ENCODE measurements at regions not wholly inside any gene's neighbourhood (a gene's known extent, or its start where the extent isn't known, plus 50 kb on each side); places are given as distances from the start of the nearest gene placed in this dataset.

DNA sequence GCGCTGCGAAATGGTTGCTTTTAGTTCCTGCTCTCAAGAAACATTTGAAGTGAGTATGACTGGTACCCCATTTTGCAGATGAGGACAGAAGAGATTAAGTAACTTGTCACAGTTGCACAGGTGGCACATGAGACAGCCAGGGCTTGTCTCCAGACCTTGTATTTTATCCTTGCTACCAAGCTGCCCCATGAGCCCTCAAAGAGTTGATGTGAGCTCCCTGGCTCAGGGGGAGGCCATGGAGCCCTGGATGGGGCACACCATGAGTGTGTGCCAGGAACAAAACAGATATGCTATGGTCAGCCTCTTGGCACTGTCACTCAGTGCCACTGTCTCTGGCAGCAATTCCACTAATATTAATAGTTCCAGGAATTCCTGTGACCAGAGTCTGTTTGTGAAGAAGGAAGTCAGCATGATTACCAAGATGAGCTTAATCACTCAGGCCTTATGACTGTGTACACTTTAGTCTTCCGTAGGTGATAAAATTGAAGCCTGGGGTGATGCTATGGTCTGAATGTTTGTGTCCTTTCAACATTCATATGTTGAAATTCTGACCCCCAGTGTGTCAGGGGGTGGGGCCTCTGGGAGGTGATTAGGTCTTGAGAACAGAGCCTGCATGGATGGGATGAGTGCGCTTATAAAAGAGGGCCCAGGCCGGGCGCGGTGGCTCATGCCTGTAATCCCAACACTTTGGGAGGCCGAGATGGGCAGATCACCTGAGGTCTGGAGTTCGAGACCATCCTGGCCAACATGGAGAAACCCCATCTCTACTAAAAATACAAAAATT is 806.8 kb downstream of the AACS start:
- no peak for DNase-seq (ENCODE audit: low read depth in 2 of 2)

DNA sequence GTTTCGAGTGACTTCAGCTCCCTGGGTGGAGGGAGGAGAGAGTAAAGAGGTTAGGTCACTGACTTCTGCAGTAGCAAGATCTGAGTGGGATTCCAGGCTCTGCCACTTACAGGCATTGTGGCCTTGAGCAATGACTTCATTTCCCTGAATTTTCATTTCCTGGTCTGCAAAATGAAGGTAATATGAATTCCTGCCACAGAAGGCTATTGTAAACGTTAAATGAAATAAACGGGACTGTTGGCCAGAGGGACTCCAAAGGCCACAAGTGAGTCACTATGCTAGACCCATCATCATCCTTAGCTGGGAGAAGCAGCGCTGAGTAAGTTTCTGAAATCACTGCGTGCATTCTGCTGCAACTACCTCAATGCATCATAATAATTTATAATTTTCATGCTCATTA is 807.8 kb downstream of the AACS start:
- DNase-seq (ENCODE audit: low read depth in 2 of 2), result no peak

DNA sequence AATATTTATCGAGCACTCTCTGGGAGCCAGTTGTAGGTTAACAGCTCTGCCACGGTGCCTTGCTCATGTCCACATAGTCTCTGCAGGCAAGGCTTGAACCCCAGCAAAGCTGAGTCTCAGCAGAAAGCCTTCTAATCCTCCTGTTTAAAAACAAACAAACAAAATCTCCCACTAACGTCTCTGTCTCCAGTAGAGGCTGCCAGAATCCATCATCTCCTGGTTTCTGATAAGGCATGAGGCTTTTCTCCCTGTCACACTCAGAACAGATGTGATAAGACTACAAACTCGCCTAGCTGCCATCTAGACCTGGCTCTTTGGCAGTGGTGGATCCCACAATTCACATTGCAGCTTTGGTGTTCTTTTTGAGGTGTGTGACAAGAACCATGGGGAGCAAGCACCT is 813.2 kb downstream of the AACS start:
- DNase-seq (ENCODE audit: low read depth in 2 of 2), result no peak

DNA sequence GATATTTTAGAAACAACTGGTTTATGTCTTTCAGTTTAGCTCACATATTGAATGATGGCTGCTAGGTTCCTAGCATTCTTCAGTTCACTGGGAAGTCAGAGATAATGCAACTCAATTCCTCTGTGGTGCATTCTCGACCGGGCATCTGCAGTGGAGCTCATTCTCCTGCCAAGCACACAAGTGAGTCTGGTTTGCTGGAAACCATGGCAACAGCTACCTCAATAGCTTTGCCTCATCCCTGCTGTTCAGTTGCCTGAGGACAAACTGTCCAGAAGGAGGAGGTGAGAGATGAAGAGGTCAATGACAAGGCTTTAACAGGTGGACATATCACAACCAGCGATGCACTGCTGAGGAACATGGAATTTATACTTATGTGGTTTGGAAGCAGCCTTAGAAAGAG is 816.9 kb downstream of the AACS start:
- no peak for DNase-seq (ENCODE audit: low read depth in 2 of 2)

DNA sequence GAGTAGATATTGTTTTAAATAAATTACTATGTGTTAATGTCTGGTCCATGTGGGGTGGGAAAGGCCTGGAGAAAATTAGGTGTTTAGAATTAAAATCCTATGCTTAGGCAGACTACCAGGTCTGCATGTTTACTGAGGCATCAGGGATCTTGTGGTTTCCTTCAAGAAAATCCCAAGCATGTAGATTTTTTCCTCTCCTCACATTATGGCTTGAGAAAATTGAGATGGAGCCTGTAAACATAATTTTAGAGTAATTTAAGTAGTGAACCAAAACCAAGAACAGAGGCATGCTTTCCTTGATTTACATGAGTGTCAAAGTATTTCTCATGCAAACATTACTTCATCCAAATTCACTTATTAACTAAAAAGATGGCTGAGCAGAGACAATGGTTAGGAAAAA is 823.7 kb downstream of the AACS start:
- DNase-seq (ENCODE audit: low read depth in 2 of 2), result no peak

DNA sequence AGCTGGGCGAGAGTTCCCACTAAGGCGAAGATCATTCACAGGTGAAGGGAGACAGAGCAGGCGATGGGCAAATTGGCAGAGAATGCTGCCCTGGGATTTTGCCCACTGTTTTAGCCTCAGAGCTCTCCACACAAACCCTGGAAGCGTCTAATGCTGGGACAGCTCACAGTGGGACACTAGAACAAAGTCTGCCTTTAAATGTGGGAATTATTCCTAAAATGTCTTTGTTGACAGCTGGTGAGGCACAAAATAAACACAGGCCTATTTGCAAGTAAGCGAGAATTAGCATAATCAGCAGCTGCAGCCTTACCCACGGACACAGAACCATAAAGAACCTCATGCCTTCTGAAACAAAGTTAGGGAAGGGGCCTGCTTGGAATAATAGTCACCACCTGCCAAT is 824.5 kb downstream of the AACS start:
- DNase-seq (ENCODE audit: low read depth in 2 of 2), result no peak

DNA sequence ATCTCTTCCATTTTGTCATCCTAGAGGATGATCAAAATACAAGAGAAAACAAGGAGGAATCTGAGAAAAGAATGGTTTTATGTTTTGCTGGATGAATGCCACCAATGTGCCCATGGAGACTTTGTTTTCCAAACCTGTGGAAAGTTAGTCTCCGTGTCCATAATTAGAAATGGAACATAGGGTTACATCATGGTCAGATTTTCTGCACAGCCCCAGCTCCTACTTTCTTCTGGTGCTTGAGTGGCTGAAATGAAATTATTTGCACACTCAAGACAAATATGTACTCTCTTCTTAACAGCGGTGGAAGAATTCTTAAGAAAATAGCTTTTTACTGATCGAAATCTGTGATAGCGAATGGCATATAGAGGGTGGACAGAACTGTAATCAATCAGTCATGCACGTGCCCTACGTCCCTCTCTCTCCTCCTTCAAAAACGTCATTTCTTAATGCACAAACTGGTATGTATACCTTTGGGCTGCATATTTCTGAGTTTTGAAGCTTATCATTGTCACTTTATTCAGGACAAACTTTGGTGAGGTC is 825.2 kb downstream of the AACS start:
- no peak for DNase-seq (ENCODE audit: low read depth in 2 of 2)

DNA sequence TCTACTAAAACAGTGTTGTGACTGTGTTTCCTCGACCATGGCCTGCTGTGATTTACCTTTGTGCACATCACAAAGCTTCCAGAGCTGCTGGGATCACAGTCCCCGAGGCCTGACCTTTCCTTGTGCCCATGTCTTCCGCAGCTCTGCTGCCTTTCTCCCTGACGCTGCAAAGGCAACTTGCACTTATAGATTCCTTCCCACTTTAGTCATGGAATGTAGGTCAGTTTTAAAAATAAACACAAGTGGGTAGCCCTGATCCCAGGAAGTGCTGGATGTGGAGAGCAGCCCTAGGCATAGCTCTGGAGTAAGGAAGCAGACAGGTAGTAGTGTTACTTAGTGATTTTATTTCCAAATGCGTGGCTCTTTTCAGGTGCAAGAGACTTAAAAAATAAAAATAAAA is 825.7 kb downstream of the AACS start:
- DNase-seq (ENCODE audit: low read depth in 2 of 2), result no peak

DNA sequence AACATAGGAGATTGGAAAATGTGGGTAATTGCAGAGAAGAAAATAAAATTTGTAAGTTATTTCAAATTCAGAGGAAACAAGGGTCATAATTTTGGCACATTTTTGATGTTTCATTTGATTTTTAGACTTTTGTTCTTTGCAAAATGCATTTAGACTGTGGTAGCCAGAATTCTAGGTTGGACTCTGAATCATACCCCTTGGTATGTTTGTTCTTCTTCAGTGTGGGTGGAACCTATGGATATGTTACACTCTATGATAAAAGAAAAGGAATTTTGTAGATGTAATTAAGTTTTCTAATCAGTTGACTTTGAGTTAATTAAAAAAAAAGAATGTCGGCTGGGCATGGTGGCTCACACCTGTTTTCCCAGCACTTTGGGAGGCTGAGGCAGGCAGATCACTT is 827.0 kb downstream of the AACS start:
- no peak for DNase-seq (ENCODE audit: low read depth in 2 of 2)

DNA sequence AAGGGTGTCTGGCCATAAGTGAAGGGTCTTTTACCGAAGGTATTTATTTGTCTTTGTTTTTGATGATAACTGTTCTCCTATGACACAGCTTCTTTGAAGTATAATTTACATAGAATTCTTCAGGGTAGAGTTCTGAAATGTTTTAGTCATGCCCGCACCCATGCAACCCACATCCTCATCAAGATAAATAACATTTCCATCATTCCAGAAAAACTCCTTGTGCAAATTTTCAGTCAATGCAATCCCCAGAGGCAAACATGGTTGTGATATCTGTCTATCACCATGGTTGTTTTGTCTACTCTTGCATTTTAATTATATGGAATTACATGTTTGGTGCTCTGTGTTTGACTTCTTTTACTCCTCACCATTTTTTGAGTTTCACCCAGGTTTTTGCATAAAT is 837.8 kb downstream of the AACS start:
- DNase-seq (ENCODE audit: low read depth in 2 of 2), result no peak

DNA sequence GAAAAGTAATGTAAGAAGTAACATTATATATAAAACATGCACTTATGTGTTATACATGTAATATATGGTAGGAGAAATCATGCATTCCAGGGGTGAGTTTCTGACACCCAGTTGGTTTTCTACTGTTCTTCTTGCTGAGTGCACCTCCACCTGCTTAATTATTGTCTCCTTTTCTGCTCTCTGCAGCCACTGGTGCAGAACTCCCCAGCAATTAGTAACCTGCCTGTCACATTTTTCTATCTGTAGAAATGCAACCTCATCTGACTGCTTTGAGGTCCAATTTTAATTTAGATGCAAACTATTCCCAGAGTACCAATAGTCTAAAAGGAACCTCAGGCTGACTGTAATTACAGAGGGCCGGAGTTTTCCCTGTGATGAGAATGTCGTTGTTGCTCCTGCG is 842.1 kb downstream of the AACS start:
- no peak for DNase-seq (ENCODE audit: low read depth in 2 of 2)

DNA sequence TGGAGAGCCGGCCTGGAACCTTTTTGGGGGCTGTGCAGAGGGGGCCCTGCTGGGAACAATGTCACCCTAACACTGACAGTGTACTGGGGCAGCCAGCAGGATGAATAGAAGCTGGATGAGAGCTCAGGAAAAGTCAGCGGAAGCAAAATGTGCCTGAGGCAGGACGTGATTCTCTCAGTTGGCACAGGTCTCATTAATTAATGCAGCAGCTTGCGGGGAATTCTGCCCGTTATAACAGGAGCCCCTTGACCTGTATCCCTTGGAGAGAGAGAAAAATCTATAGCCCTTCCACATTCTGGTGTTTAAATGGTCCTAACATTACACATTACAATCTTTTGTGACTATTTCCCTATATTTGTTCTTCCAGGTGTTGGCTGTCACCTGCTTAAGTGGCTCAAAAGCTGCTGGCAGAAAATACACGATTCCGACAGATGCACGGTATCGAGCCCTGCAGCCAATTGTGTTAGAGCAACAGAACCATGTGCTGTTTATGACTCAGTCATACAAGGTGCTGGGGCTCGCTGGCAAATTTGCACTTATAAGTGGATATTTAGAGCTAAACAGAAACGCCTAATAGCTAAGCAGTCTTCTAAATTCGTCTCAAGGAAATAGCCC is 854.7 kb downstream of the AACS start:
- no peak for DNase-seq (ENCODE audit: low read depth in 2 of 2)

DNA sequence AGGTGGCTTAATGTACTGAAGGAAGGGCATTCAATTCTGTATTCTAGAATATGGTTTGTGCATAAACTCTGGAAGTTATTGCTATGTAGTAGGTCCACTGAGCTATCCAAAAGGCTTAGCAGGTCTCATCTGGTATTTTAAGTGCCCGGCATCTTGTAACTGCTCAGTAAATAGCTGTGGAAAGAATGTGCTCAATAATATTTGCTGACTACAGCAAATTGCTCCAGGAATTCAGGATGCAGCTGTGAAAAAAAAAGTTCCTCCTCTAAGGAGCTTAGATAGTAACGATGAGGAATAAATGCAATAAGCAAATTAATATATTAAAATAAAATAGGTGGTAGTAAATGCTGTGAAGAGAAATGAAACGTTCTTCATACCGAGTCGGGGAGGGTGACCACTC is 857.1 kb downstream of the AACS start:
- DNase-seq (ENCODE audit: low read depth in 2 of 2), result no peak

DNA sequence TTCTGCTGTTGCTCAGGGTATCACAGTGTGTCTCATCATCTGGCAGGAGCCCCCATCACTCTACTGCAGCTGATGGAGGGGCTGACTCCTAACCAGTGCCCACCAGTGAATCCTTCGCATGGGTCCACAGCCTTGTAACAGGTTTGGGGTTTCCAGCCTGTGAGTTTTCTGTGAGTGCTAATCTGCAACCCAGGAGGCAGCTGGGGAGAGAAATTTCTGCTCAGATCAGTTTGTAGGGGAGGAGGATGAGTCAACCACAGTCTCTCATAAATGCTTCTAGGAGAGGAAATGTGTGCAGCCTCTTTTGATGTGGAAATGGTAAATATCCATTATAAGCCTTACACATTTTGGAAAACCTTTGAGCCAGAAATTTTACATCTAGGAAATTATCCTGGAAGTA is 871.3 kb downstream of the AACS start:
- no peak for DNase-seq (ENCODE audit: low read depth in 2 of 2)

DNA sequence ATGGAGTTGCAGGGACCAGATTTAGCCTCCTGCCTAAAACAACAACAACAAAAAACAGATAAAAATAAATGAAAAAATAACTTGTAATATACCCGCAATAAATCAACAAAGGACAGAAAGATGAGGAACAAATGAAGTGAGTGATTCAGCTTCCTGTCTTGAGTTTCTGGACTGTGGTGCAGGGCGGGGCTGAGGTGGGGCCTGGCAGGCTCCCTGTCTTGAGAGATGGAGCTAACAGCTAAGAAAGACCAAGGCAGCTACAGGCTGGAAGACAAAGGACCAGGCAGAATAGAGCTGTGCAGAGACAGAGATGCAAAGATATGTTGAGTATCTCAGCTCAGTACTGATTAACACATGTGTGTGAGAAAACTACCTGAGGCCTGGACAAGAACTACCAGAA is 879.2 kb downstream of the AACS start:
- no peak for DNase-seq (ENCODE audit: low read depth in 2 of 2)

DNA sequence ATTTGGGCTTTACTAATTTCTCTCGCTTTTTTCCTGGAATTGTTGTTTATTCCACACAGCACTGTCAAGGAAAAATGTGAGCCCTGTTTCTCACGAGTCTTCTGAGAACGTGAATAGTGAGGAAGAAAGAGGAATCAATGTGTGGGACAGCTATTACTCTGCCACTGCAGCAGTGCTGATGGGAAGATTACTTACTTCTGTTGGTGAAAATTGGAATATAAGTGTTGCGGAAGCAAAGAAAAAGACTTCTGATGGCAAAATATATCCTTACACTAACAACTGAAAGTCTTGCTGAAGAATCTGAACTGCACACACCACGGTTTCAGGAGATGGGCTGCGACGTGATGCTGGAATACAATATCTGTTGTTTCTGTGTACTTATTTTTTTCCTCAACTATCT is 884.2 kb downstream of the AACS start:
- no peak for DNase-seq (ENCODE audit: low read depth in 2 of 2)

DNA sequence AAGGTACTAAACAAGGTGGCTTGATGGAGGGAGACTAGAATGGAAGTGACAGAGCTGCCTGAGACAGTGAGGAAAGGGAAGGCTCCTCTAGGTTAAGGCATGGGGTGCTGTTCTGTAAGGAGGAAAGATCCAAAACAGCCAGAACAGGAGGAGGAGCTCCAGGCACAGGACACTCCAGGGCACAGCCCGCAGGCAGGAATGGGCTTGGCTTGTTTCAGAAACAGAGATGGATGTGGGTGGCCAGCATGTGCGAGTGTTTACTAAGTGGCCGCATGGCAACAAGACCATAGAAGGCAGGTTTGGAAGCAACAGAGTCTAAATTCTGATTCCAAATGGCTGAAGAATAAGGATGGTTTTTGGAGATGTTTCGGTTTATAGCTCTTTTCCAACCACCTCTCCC is 889.1 kb downstream of the AACS start:
- DNase-seq (ENCODE audit: low read depth in 2 of 2), result no peak

DNA sequence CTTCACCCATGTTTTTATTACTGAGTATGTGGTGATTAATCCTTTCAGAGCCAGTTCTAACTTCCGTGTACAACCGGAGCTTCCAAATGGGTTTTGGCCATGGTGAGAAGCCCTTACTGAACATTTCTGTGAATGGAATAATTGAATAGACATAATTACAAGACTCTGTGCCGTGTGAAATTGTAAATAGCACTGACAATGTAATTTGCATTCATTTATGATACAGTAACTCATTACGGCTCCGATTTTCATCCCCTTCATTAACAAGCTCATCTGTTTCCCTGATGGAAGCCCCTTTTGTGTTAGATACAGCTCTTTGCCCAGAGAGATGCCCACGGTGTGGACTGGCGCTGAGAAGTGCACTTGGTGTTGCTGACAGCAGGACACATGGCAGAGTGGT is 891.0 kb downstream of the AACS start:
- DNase-seq (ENCODE audit: low read depth in 2 of 2), result no peak

DNA sequence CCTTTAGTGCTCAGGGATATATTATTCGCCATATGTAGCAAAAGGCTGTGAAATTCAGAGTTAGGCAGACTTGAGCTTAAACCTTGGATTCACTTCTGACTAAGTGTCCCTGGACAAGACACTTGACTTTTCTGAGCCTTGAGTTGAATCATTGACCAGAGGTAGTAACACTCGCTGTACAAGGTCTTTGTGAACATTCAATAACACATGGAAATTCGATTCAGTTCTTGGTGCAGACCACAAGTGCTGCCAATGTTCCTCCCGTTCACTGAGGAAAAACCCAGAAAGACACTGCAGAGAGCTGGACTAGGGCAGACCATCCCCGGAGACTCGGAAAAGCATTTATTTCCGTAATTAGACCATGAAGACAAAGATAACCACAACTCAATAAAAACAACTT is 901.4 kb downstream of the AACS start:
- DNase-seq (ENCODE audit: low read depth in 2 of 2), result no peak

DNA sequence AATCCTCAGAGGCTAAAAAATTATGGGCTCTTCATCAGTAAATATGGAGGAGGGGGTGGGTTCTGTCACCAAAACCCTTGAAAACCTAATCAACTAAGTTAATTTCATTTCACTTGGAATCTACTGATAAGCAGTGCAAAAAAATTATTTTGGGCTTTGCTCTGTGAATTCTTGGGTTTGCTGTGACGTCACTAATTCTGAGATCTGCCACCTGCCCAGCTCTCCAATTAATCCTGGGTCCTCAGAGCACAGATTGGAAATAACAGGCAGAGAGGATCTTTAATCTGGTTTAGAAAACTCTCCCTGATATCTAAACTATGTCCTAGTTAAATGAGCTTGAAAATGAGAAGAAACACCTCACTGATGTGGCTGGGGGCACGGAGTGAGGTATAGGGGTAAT is 903.2 kb downstream of the AACS start:
- no peak for DNase-seq (ENCODE audit: low read depth in 2 of 2)

DNA sequence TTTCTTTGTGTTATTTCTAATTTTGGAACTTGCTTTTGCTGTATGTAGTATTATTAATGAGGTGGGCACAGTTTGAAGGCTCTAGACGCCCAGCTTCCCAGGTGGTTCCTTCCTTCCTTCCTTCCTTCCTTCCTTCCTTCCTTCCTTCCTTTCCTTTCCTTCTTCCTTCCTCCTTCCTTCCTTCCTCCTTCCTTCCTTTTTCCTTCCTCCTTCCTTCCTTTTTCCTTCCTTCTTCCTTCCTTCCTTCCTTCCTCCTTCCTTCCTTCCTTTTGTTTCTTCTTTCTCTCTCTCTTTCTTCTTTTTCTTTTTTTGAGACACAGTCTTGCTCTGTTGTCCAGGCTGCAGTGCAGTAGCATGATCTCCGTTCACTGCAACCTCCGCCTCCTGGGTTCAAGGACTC is 906.7 kb downstream of the AACS start:
- DNase-seq (ENCODE audit: low read depth in 2 of 2), result no peak

DNA sequence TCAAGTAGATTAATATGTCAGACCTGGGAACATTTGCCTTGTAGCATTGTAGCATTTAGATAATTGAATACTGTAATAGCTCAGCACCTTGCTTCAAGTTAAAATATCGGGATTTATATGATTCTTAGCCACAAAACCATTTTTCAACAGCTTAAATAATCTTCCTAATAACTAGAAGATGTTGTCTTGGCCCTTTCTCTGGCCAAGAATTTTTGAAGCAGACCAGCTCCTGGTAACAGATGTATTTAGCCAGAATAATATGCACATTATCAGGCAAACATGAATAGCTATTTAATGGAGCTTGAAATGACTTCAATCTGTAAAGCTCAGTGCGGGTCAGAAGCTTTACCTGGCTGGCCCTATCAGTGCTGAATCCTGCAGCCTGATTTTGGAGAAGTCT is 913.1 kb downstream of the AACS start:
- no peak for DNase-seq (ENCODE audit: low read depth in 2 of 2)

DNA sequence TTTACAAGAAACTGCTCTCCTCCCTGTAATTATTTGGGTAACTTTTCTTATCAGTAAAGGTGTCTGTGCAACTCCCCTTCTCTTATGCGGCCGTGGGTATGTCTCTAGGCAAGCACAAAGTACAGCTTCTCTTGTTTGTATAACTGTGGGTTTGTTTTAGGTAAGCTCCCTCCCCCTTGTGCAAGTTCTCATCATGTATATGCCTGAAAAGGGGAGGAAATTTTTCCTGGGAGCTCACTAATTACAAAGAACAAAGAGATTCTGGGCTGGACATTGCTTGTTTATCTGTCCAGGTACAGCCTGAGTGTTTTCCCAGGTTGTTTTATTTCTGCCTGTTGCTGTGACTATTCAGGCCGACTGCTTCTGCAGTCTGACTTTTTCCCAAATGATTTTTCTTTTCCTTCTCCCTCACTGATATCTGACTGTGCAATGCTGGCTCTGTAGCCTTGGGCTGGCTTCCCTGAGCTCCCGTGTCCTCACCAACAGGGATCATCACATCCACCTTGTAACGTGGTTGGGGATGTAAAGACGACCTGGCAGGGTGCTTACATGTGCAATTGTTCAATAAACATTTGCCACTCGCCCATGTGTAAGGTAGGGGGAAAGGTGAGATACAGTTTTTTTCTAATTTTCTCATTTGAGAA is 916.5 kb downstream of the AACS start:
- DNase-seq (ENCODE audit: low read depth in 2 of 2), result no peak

All from lung microvascular endothelial cell (primary cell).